Prostate gland (tissue), 2 donors: ENCODE measurements at regions not wholly inside any gene's neighbourhood (a gene's known extent, or its start where the extent isn't known, plus 50 kb on each side); places are given as distances from the start of the nearest gene placed in this dataset.

ENCODE experiments used
- CTCF ChIP-seq, 4 experiments: fragments of 200-600 bp in 2 of 4; fragments of 450-650 bp in 2 of 4; sonication (generic) in 2 of 4; IDR thresholded peaks; 1 replicate in 3 of 4; 2 replicates in 1 of 4; pipeline ENCODE4 v1.5.1; 2016 to 2019; ENCODE audit warnings: antibody characterized with exemption in 4 of 4, mild to moderate bottlenecking in 2 of 4, moderate library complexity in 2 of 4
- POLR2A ChIP-seq: fragments of 450-650 bp; IDR thresholded peaks from one replicate; pipeline ENCODE4 v1.6.1; 2016; ENCODE audit warnings: antibody characterized with exemption, mild to moderate bottlenecking
- POLR2AphosphoS5 ChIP-seq: sonication (generic); formaldehyde crosslinking; IDR thresholded peaks from one replicate; pipeline ENCODE4 v1.6.1; 2017; ENCODE audit warnings: antibody characterized with exemption

GRCh38 chr1:14184454-14184853, 414.0 kb upstream of the KAZN start:
- no peak for TF ChIP-seq POLR2A
- TF ChIP-seq CTCF (IDR thresholded peaks at IDR 0.05): no peak
- no peak for TF ChIP-seq POLR2AphosphoS5
